ENCODE measurements at regions not wholly inside any gene's neighbourhood (a gene's known extent, or its start where the extent isn't known, plus 50 kb on each side); places are given as distances from the start of the nearest gene placed in this dataset.

GRCh38 chr2:43130548-43130875 lies 95.9 kb downstream of the ZFP36L2 start:
- H3K27me3 ChIP-seq (replicated peaks) = no peaks in the 10 kb centered on the region
- DNase-seq = no peak
- H3K4me3 ChIP-seq (ENCODE audit: low read depth, low read length) = no peak overlapping the region
- in situ Hi-C loops (cut with HindIII; ENCODE audit: low pct_ligation_motif_present, low sequenced_read_pairs) = no loop called here
- H3K36me3 ChIP-seq (replicated peaks) = no peaks in the 10 kb centered on the region
- no peak for TF ChIP-seq CTCF (IDR thresholded peaks at IDR 0.05; ENCODE audit: low read depth, low read length, missing control alignments)
- no peak overlapping the region for H3K27ac ChIP-seq

- H3K4me3 ChIP-seq (ENCODE audit: low read depth, low read length) = no peak overlapping the region
- no peak for TF ChIP-seq CTCF (IDR thresholded peaks at IDR 0.05; ENCODE audit: low read depth, low read length, missing control alignments)
These were observed 96.5 kb downstream of the ZFP36L2 start for GRCh38 chr2:43129676-43130547.

GRCh38 chr2:43128559-43128955 lies 97.8 kb downstream of the ZFP36L2 start:
- no peak for TF ChIP-seq CTCF (IDR thresholded peaks at IDR 0.05; ENCODE audit: low read depth, low read length, missing control alignments)
- Histone ChIP-seq H3K27me3 (replicated peaks) (no peaks in the 10 kb centered on the region), H3K27ac (no peak overlapping the region), H3K36me3 (replicated peaks) (no peaks in the 10 kb centered on the region), H3K4me3 (ENCODE audit: low read depth, low read length) (no peak overlapping the region)
- no peak for DNase-seq
- in situ Hi-C loops (cut with HindIII; ENCODE audit: low pct_ligation_motif_present, low sequenced_read_pairs) = no loop called here

More at GRCh38 chr2:43129676-43130547, 96.5 kb downstream of the ZFP36L2 start:
- no peak for DNase-seq
- no peaks in the 10 kb centered on the region for H3K36me3 ChIP-seq (replicated peaks)
- in situ Hi-C loops (cut with HindIII; ENCODE audit: low pct_ligation_motif_present, low sequenced_read_pairs) = no loop called here
- no peak overlapping the region for H3K27ac ChIP-seq
- H3K27me3 ChIP-seq (replicated peaks) = no peaks in the 10 kb centered on the region

GRCh38 chr2:43127941-43128558 lies 98.4 kb downstream of the ZFP36L2 start:
- no peak for TF ChIP-seq CTCF (IDR thresholded peaks at IDR 0.05; ENCODE audit: low read depth, low read length, missing control alignments)
- Histone ChIP-seq H3K4me3 (ENCODE audit: low read depth, low read length) (no peak overlapping the region), H3K36me3 (replicated peaks) (no peaks in the 10 kb centered on the region), H3K27me3 (replicated peaks) (no peaks in the 10 kb centered on the region), H3K27ac (no peak overlapping the region)
- DNase-seq = no peak
- in situ Hi-C loops (cut with HindIII; ENCODE audit: low pct_ligation_motif_present, low sequenced_read_pairs) = no loop called here

- in situ Hi-C loops (cut with HindIII; ENCODE audit: low pct_ligation_motif_present, low sequenced_read_pairs) = no loop called here
- H3K27me3 ChIP-seq (replicated peaks) = no peaks in the 10 kb centered on the region
- no peak overlapping the region for H3K4me3 ChIP-seq (ENCODE audit: low read depth, low read length)
- TF ChIP-seq CTCF (IDR thresholded peaks at IDR 0.05; ENCODE audit: low read depth, low read length, missing control alignments) = peak; percentile 72
- no peak overlapping the region for H3K27ac ChIP-seq
- DNase-seq = no peak
- no peaks in the 10 kb centered on the region for H3K36me3 ChIP-seq (replicated peaks)
These were observed 99.0 kb downstream of the ZFP36L2 start for GRCh38 chr2:43127208-43127940.
